ENCODE measurements at regions not wholly inside any gene's neighbourhood (a gene's known extent, or its start where the extent isn't known, plus 50 kb on each side); places are given as distances from the start of the nearest gene placed in this dataset.

DNA sequence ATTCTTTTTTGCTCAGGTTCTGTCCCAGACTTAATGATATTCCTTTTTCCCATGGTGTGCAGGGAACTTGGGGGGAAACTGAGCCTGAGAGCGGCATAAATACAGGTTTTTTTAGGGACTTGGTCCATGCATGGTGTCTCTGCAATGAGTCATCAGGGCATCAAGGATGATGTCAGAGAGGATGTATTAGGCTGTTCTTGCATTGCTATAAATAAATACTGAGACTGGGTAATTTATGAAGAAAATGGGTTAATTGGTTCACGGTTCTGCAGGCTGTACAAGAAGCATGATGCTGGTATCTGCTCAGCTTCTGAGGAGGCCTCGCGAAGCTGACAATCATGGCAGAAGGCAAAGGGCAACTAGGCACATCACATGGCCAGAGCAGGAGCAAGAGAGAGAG is 185.4 kb downstream of the RAB11FIP2 start:
- Histone ChIP-seq H3K27ac (ENCODE audit: low read depth, low read length) (no peak overlapping the region), H2BK12ac (ENCODE audit: low read depth, low read length) (no peak overlapping the region), H3K14ac (ENCODE audit: insufficient read length) (no peak overlapping the region), H4K8ac (ENCODE audit: extremely low read depth, insufficient read depth, low read length) (no peak overlapping the region), H3K9me3 (ENCODE audit: insufficient read depth in 2 of 2, low read depth in 1 of 2, low read length in 1 of 2) (no peaks in the 10 kb centered on the region), H3K9ac (replicated peaks in 1 of 4; ENCODE audit: extremely low read depth in 1 of 4, low read depth in 3 of 4, low read length in 3 of 4) (no peak overlapping the region), H3K36me3 (ENCODE audit: control insufficient read depth in 2 of 4, insufficient read depth in 4 of 4, low read length in 3 of 4) (no peaks in the 10 kb centered on the region), H3K4me1 (replicated peaks in 1 of 4; ENCODE audit: control insufficient read depth in 3 of 4, insufficient read depth in 4 of 4, low read length in 3 of 4) (no peaks in the 10 kb centered on the region), H3K4me2 (ENCODE audit: insufficient read depth in 1 of 2, low read depth in 2 of 2, low read length in 2 of 2) (no peak overlapping the region), H3K56ac (replicated peaks; ENCODE audit: insufficient read length, low read depth, low read length) (no peak overlapping the region), H3K23me2 (ENCODE audit: low read depth, low read length) (peaks cover 2% of the 10 kb centered on the region; the same call in 1 of the 2 replicates), H3K4me3 (ENCODE audit: extremely low read depth in 1 of 4, insufficient read depth in 2 of 4, low read depth in 3 of 4, low read length in 4 of 4) (no peak overlapping the region), H2AK5ac (ENCODE audit: low read depth, low read length) (no peak overlapping the region), H4K20me1 (replicated peaks in 1 of 2; ENCODE audit: control insufficient read depth in 1 of 2, insufficient read depth in 2 of 2, low read length in 2 of 2) (no peaks in the 10 kb centered on the region), H4K5ac (ENCODE audit: insufficient read length, low read depth, low read length) (no peak overlapping the region), H2BK120ac (replicated peaks; ENCODE audit: low read depth, low read length) (no peak overlapping the region), H2BK20ac (ENCODE audit: low read length) (no peak overlapping the region), H2AFZ (ENCODE audit: low read length) (no peak overlapping the region), H3K23ac (ENCODE audit: insufficient read length) (no peak overlapping the region), H2BK15ac (ENCODE audit: low read length) (no peak overlapping the region), H3K79me1 (ENCODE audit: low read depth, low read length) (no peaks in the 10 kb centered on the region), H2BK5ac (ENCODE audit: low read depth, low read length) (no peak overlapping the region), H3K18ac (ENCODE audit: extremely low read depth, low read length) (no peak overlapping the region), H3K79me2 (ENCODE audit: control insufficient read depth in 1 of 2, insufficient read depth in 2 of 2, low read length in 2 of 2) (no peaks in the 10 kb centered on the region), H3K4ac (replicated peaks; ENCODE audit: insufficient read length, low read depth, low read length) (no peak overlapping the region), H4K91ac (replicated peaks; ENCODE audit: insufficient read length, low read length) (no peak overlapping the region), H3K27me3 (replicated peaks in 1 of 4; ENCODE audit: control insufficient read depth in 3 of 4, extremely low read depth in 1 of 4, insufficient read depth in 3 of 4, low read length in 3 of 4) (no peaks in the 10 kb centered on the region)
- FAIRE-seq (no peak), DNase-seq (ENCODE audit: low read depth in 1 of 2, low spot score in 2 of 2) (no peak)
- POLR2A ChIA-PET (ENCODE audit: partially characterized antibody) = no interaction called here
- CTCF ChIA-PET (ENCODE audit: partially characterized antibody) = interaction anchor here (0.8 to 3.6 kb wide), 14 partner anchors 9 to 398 kb away, joined by 3 to 14 read pairs (median 6); no protein-coding TSS in a partner anchor
- TF ChIP-seq KDM1A (IDR thresholded peaks at IDR 0.05; ENCODE audit: borderline replicate concordance, low read length) (no peak), BCL11A (IDR thresholded peaks at IDR 0.05; ENCODE audit: low read depth in 2 of 2, low read length in 2 of 2) (no peak), SIX5 (IDR thresholded peaks at IDR 0.05; ENCODE audit: low read depth, low read length) (no peak), RFX5 (IDR thresholded peaks at IDR 0.05; ENCODE audit: borderline replicate concordance, low read depth, low read length) (no peak), CBX8 (IDR thresholded peaks at IDR 0.05; ENCODE audit: borderline replicate concordance, low read depth, low read length) (no peak)
- 96% methylated on average over 4 of the region's 4 CpGs; no CpG with 5 or more reads in 1 of the 2 experiments for WGBS, 2 experiments (ENCODE audit: extremely low coverage in 1 of 2, insufficient coverage in 1 of 2, insufficient read length in 1 of 2, insufficient replicate concordance in 2 of 2, low coverage in 1 of 2, low lambda C conversion rate in 2 of 2, missing lambda C conversion rate in 1 of 2)

Data from H1 (cell line).